K562 (cell line): ENCODE measurements at regions not wholly inside any gene's neighbourhood (a gene's known extent, or its start where the extent isn't known, plus 50 kb on each side); places are given as distances from the start of the nearest gene placed in this dataset.

Experiments
- ATAC-seq: fragments of 200-7000 bp; cut with Tn5 transposase; 3 replicates; pipeline ENCODE4 v1.9.1; 2020; ENCODE audit warnings: moderate library complexity
- BruUV-seq: library from RNA; stranded (reverse); fragments of 400-500 nt; replicated peaks from 2 replicates; lab custom pipeline; 2021; lab: Mats Ljungman, UMichigan
- CTCF ChIA-PET: fragments of 300-600 bp; formaldehyde crosslinking; extraction: SDS; loops from one replicate; lab custom pipeline; 2021; ENCODE audit warnings: low intra/inter-chr PET ratio; lab: Yijun Ruan, JAX
- POLR2A ChIA-PET: fragments of 300-600, 350-650 bp; sonication (Branson Sonifier 250); formaldehyde crosslinking; extraction: SDS; loops from one replicate; lab custom pipeline; 2021; ENCODE audit warnings: antibody characterized with exemption, inconsistent platforms; lab: Yijun Ruan, JAX
- DNase-seq, 4 experiments: peaks; one replicate each; pipeline versions ENCODE4 v3.0.0 to v3.0.0-alpha.2; 2011 to 2018; ENCODE audit warnings: low spot score in 3 of 4, mixed read lengths in 3 of 4; ENCODE audit errors: extremely low read depth in 1 of 4
- FAIRE-seq: peaks from 2 replicates; lab custom pipeline; 2011; peaks lifted over from hg19 to GRCh38; lab: Jason Lieb, UNC
- H2AFZ ChIP-seq: 2 replicates; pipeline ENCODE4 v1.6.0; 2011; ENCODE audit warnings: low read depth, low read length, control low read depth, inconsistent platforms
- H3K27ac ChIP-seq: fragments of 200-600 bp; 3 replicates; pipeline ENCODE4 v1.8.0; 2011; ENCODE audit warnings: low read depth, mild to moderate bottlenecking, control low read depth, inconsistent platforms, low read length, moderate library complexity, mixed read lengths; ENCODE audit errors: extremely low read depth
- H3K27me3 ChIP-seq, 2 experiments: fragments of 300-600 bp in 1 of 2; 2 replicates in 1 of 2; 3 replicates in 1 of 2; pipeline versions ENCODE4 v1.6.0 to v1.8.0; 2011; ENCODE audit warnings: inconsistent platforms in 2 of 2, low read length in 2 of 2, mild to moderate bottlenecking in 1 of 2, mixed read lengths in 1 of 2, moderate library complexity in 1 of 2; ENCODE audit not compliant: control insufficient read depth in 2 of 2, insufficient read depth in 2 of 2
- H3K36me3 ChIP-seq: fragments of 300-600 bp; 3 replicates; pipeline ENCODE4 v1.8.0; 2011; ENCODE audit warnings: mild to moderate bottlenecking, low read length, inconsistent platforms; ENCODE audit not compliant: control insufficient read depth, insufficient read depth
- H3K4me1 ChIP-seq, 2 experiments: fragments of 200-600 bp in 1 of 2; replicated peaks in 1 of 2; 2 replicates in 1 of 2; 3 replicates in 1 of 2; pipeline versions ENCODE4 v1.5.1 to v1.8.0; 2011; ENCODE audit warnings: inconsistent platforms in 2 of 2, low read length in 2 of 2, mild to moderate bottlenecking in 1 of 2, mixed read lengths in 1 of 2, moderate library complexity in 1 of 2; ENCODE audit not compliant: control insufficient read depth in 2 of 2, insufficient read depth in 2 of 2
- H3K4me2 ChIP-seq: 2 replicates; pipeline ENCODE4 v1.6.1; 2011; ENCODE audit warnings: low read length, control low read depth, inconsistent platforms, mixed read lengths; ENCODE audit not compliant: insufficient read depth
- H3K4me3 ChIP-seq: fragments of 200-600 bp; sonication (generic), shearing (Covaris generic); 2 replicates; pipeline ENCODE4 v1.5.1; 2016; ENCODE audit warnings: control low read depth, inconsistent platforms
- H3K79me2 ChIP-seq: fragments of 200-600 bp; 3 replicates; pipeline ENCODE4 v1.8.0; 2011; ENCODE audit warnings: low read length, inconsistent platforms; ENCODE audit not compliant: control insufficient read depth, insufficient read depth
- H3K9ac ChIP-seq, 2 experiments: 2 replicates each; pipeline versions ENCODE4 v1.6.0 to v1.6.1; 2011; ENCODE audit warnings: low read depth in 2 of 2, low read length in 2 of 2, control low read depth in 1 of 2, inconsistent platforms in 1 of 2, mild to moderate bottlenecking in 1 of 2, mixed read lengths in 1 of 2; ENCODE audit not compliant: insufficient read depth in 1 of 2
- H3K9me1 ChIP-seq: one replicate; pipeline ENCODE4 v1.6.0; 2011; ENCODE audit warnings: inconsistent platforms, mild to moderate bottlenecking, low read length, moderate library complexity; ENCODE audit not compliant: control insufficient read depth, insufficient read depth
- H3K9me3 ChIP-seq: replicated peaks from 2 replicates; pipeline ENCODE4 v1.5.1; 2011; ENCODE audit warnings: low read depth, low read length, inconsistent platforms; ENCODE audit not compliant: control insufficient read depth, insufficient read depth
- H4K20me1 ChIP-seq: replicated peaks from 2 replicates; pipeline ENCODE4 v1.6.1; 2011; ENCODE audit warnings: low read length, inconsistent platforms, mixed read lengths; ENCODE audit not compliant: control insufficient read depth, insufficient read depth
- AFF4 ChIP-seq: sonication (generic); formaldehyde crosslinking; IDR thresholded peaks from 2 replicates; pipeline ENCODE4 v1.8.0; 2023; ENCODE audit warnings: mild to moderate bottlenecking, missing genetic modification reagents
- C11orf30 ChIP-seq: fragments of 450-650 bp; IDR thresholded peaks from 2 replicates; pipeline ENCODE4 v1.6.1; 2016; ENCODE audit warnings: low read depth, mild to moderate bottlenecking
- CEBPG ChIP-seq, 3 experiments: fragments of 200-800 bp in 1 of 3; sonication (Bioruptor generic) in 1 of 3; sonication (generic) in 1 of 3; formaldehyde crosslinking in 1 of 3; IDR thresholded peaks in 2 of 3; conservative IDR thresholded peaks in 1 of 3; 2 replicates each; pipeline versions ENCODE4 v1.6.1 to v1.8.0; 2016 to 2022; ENCODE audit warnings: missing compliant biosample characterization in 2 of 3, missing genetic modification characterization in 2 of 3, mild to moderate bottlenecking in 1 of 3, missing genetic modification reagents in 1 of 3
- MAFF ChIP-seq: IDR thresholded peaks from 2 replicates; pipeline ENCODE4 v1.6.1; 2012; ENCODE audit warnings: low read length, improper control_type of control experiment
- MAFG ChIP-seq: fragments of 450-650 bp; conservative IDR thresholded peaks from 2 replicates; pipeline ENCODE4 v1.6.1; 2016; ENCODE audit warnings: missing genetic modification characterization, missing compliant biosample characterization
- MAFK ChIP-seq: IDR thresholded peaks from 2 replicates; pipeline ENCODE4 v1.6.1; 2011; ENCODE audit warnings: low read length, improper control_type of control experiment
- PHF21A ChIP-seq: fragments of 450-650 bp; IDR thresholded peaks from 2 replicates; pipeline ENCODE4 v1.6.1; 2017; ENCODE audit warnings: low read depth, borderline replicate concordance
- SMARCE1 ChIP-seq: fragments of 450-650 bp; IDR thresholded peaks from 2 replicates; pipeline ENCODE4 v1.7.1; 2016; ENCODE audit warnings: mild to moderate bottlenecking
- ZNF316 ChIP-seq: fragments of 450-650 bp; IDR thresholded peaks from 2 replicates; pipeline ENCODE4 v1.6.1; 2016
- ZNF780A ChIP-seq: fragments of 250-450 bp; sonication (Bioruptor Pico); IDR thresholded peaks from 2 replicates; pipeline ENCODE4 v1.5.0; 2021; ENCODE audit warnings: mild to moderate bottlenecking
- WGBS: fragments of 100-300 bp; shearing (Covaris generic); methylation state at CpG from one replicate; pipeline ENCODE4 v1.1.6; 2016; ENCODE audit warnings: low coverage, mixed read lengths; ENCODE audit not compliant: insufficient coverage; ENCODE audit errors: missing lambda C conversion rate; 5-methylcytosine and 5-hydroxymethylcytosine counted together
- in situ Hi-C: fragments of 300-500 bp; cut with MboI; formaldehyde crosslinking; loops from 4 replicates; pipeline ENCODE4 v1.15.0; 2018; ENCODE audit warnings: inconsistent platforms, mixed read lengths
- intact Hi-C: fragments of 100-400 bp; cut with micrococcal nuclease; formaldehyde crosslinking; loops from 2 replicates; pipeline ENCODE4 v1.14.2; 2022

- no TSS peak for BruUV-seq
- Histone ChIP-seq H3K4me3 (no peak overlapping the region), H3K9me3 (no peaks in the 10 kb centered on the region), H4K20me1 (no peaks in the 10 kb centered on the region; the same call in 1 of the 2 replicates), H3K79me2 (no peaks in the 10 kb centered on the region), H3K4me2 (no peak overlapping the region), H2AFZ (no peak overlapping the region), H3K9ac (no peak overlapping the region), H3K4me1 (no peaks in the 10 kb centered on the region; a peak in 1 of 5 replicates), H3K27me3 (peaks cover 0 to 19% of the 10 kb centered on the region in 2 experiments; a peak in 1 of 5 replicates), H3K36me3 (no peaks in the 10 kb centered on the region), H3K9me1 (no peaks in the 10 kb centered on the region), H3K27ac (no peak overlapping the region)
- FAIRE-seq (no peak), ATAC-seq (no peak), DNase-seq (no peak)
- POLR2A ChIA-PET, result no interaction called here
- CTCF ChIA-PET, result no interaction called here
- peak; percentile 66 for TF ChIP-seq MAFF
- TF ChIP-seq PHF21A, result no peak
- TF ChIP-seq SMARCE1, result no peak
- peak; percentile 77 for TF ChIP-seq ZNF316
- no peak for TF ChIP-seq ZNF780A (CRISPR knock-in tag)
- peak; percentile 51; the same call in 1 of the 2 replicates for TF ChIP-seq MAFK
- peak; percentile 51 for TF ChIP-seq MAFG (tag)
- no peak for TF ChIP-seq AFF4 (CRISPR knock-in tag)
- TF ChIP-seq C11orf30, result peak; percentile 50; the same call in 1 of the 2 replicates
- TF ChIP-seq CEBPG (CRISPR knock-in tag; IDR thresholded peaks at IDR 0.05), result no peak
- TF ChIP-seq CEBPG (tag; conservative IDR thresholded peaks at IDR 0.05 in 1 of 2, IDR thresholded peaks at IDR 0.05 in 1 of 2), result no peak
- in situ Hi-C loops, result no loop called here
- intact Hi-C loops, result no loop called here
- 0% methylated on average over 4 of the region's 4 CpGs for WGBS
These were observed 94.5 kb downstream of the GYPC start for GRCh38 chr2:126750506-126750905.
